Natural killer cell (primary cell): ENCODE measurements at regions not wholly inside any gene's neighbourhood (a gene's known extent, or its start where the extent isn't known, plus 50 kb on each side); places are given as distances from the start of the nearest gene placed in this dataset.

Experiments used
- ATAC-seq, 3 donors: fragments of 150-1000 bp in 2 of 3; fragments of 200-7000 bp in 1 of 3; cut with Tn5 transposase; 1 replicate in 1 of 3; 2 replicates in 2 of 3; pipeline ENCODE4 v1.10.0; 2021; ENCODE audit warnings: mild to moderate bottlenecking in 2 of 3, moderate library complexity in 2 of 3
- DNase-seq, 2 donors: peaks; one replicate each; pipeline versions ENCODE4 v3.0.0 to v3.0.0-alpha.2; 2013 to 2021; ENCODE audit warnings: mixed read lengths in 1 of 2
- H3K27ac ChIP-seq: one replicate; pipeline ENCODE4 v1.5.1; 2013; ENCODE audit warnings: mild to moderate bottlenecking, low read length
- H3K27me3 ChIP-seq: one replicate; pipeline ENCODE4 v1.6.1; 2013; ENCODE audit warnings: low read length; ENCODE audit not compliant: control insufficient read depth, insufficient read depth
- H3K36me3 ChIP-seq: one replicate; pipeline ENCODE4 v1.6.1; 2013; ENCODE audit warnings: low read length; ENCODE audit not compliant: control insufficient read depth, insufficient read depth
- H3K4me1 ChIP-seq: one replicate; pipeline ENCODE4 v1.6.1; 2013; ENCODE audit warnings: low read length; ENCODE audit not compliant: control insufficient read depth, insufficient read depth
- H3K4me3 ChIP-seq: one replicate; pipeline ENCODE4 v1.5.1; 2013; ENCODE audit warnings: low read length
- H3K9me3 ChIP-seq: one replicate; pipeline ENCODE4 v1.6.1; 2013; ENCODE audit warnings: low read length; ENCODE audit not compliant: control insufficient read depth, insufficient read depth
- H3K27ac Mint-ChIP-seq, 2 donors: one replicate each; pipeline ENCODE4 v1.8.0; 2022; ENCODE audit warnings: mild to moderate bottlenecking in 2 of 2, mixed read lengths in 2 of 2, moderate library complexity in 1 of 2
- H3K27me3 Mint-ChIP-seq, 2 donors: one replicate each; pipeline ENCODE4 v1.8.0; 2022; ENCODE audit warnings: low read depth in 2 of 2, mixed read lengths in 2 of 2
- H3K36me3 Mint-ChIP-seq: one replicate; pipeline ENCODE4 v1.8.0; 2022; ENCODE audit warnings: mixed read lengths
- H3K4me1 Mint-ChIP-seq, 2 donors: one replicate each; pipeline ENCODE4 v1.8.0; 2022; ENCODE audit warnings: mixed read lengths in 2 of 2
- H3K4me3 Mint-ChIP-seq: one replicate; pipeline ENCODE4 v1.8.0; 2022; ENCODE audit warnings: mild to moderate bottlenecking, moderate library complexity, mixed read lengths
- H3K9me3 Mint-ChIP-seq, 2 donors: one replicate each; pipeline ENCODE4 v1.8.0; 2022; ENCODE audit warnings: mixed read lengths in 2 of 2
- CTCF ChIP-seq: fragments of 200-600 bp; IDR thresholded peaks from one replicate; pipeline ENCODE4 v1.8.0; 2022; ENCODE audit warnings: antibody characterized with exemption
- WGBS: methylation state at CpG from one replicate; pipeline ENCODE4 v1.1.7; 2013; ENCODE audit warnings: missing lambda C conversion rate; ENCODE audit not compliant: insufficient coverage; 5-methylcytosine and 5-hydroxymethylcytosine counted together
- intact Hi-C: fragments of 100-400 bp; cut with micrococcal nuclease; formaldehyde crosslinking; loops from one replicate; pipeline ENCODE4 v1.14.2; 2022

GRCh38 chr16:52597073-52597771, 50.3 kb upstream of the TOX3 start:
- 69% methylated on average over 3 of the region's 3 CpGs for WGBS
- H3K9me3 Mint-ChIP-seq: peaks cover 0 to 2% of the 10 kb centered on the region in 2 donors
- DNase-seq (no peak), ATAC-seq (no peak)
- no peaks in the 10 kb centered on the region for H3K4me1 Mint-ChIP-seq
- Histone ChIP-seq H3K9me3 (no peaks in the 10 kb centered on the region), H3K4me1 (no peaks in the 10 kb centered on the region), H3K4me3 (no peak overlapping the region), H3K27me3 (no peaks in the 10 kb centered on the region), H3K36me3 (no peaks in the 10 kb centered on the region), H3K27ac (no peak overlapping the region)
- no peaks in the 10 kb centered on the region for H3K27me3 Mint-ChIP-seq
- intact Hi-C loops: no loop called here
- no peak for TF ChIP-seq CTCF
- H3K36me3 Mint-ChIP-seq: no peaks in the 10 kb centered on the region
- H3K4me3 Mint-ChIP-seq: no peak overlapping the region
- H3K27ac Mint-ChIP-seq: no peak overlapping the region
